ENCODE measurements at regions not wholly inside any gene's neighbourhood (a gene's known extent, or its start where the extent isn't known, plus 50 kb on each side); places are given as distances from the start of the nearest gene placed in this dataset.

DNA sequence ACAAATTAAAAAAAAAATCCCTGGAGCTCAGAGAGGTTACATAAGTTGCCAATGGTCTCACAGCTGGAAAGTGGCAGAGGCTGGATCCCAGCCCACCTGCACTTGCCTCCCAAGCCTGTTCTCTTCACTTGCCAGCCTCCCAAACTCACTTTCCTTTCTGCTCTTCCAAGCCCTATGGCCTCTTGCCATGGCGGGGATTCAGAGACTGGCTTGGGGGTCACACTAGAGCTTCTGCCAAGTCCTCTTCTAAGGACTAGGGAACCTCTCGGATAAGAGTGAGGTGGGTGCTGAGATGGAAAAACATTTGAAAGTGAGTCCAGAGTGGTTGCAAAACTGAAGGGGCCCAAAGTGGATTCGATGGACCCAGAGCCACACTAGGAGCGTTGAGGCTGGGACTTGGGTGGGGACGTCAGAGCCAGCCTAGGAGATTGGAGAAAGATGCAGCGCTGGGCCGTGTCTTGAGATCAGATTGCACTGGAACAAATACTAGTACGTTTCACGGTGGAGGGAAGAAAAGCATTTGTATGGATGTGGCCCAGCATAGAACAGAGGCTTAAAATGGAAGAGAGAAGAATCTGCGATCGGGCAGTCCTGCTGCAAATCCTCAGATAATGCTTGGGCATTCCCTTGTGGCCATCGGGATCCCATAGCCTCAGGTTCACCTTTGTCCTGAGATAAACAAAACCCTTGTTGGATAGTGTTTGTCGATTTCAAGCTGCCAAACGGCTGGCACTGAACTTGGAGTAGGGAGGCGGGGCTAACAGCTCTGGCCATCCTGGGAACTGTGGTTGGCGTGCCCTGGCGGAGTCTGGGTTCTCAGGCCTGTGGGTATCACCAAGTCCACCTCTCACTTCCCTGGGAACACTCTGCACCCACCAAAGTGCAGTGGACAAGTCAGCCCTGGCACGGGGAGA, 84.8 kb downstream of the ING1 start:
- ATAC-seq (ENCODE audit: low read depth in 2 of 2), result no peak
- Mint-ChIP-seq H3K4me3 (peak overlapping the region in 1 of 8 donors; percentile 33), H3K4me1 (peaks cover 4 to 7% (median 5%) of the 10 kb centered on the region in 3 donors), H3K9me3 (peaks cover 0 to 18% (median 15%) of the 10 kb centered on the region in 7 donors), H3K27me3 (peaks cover 54 to 71% (median 60%) of the 10 kb centered on the region in 3 donors), H3K27ac (no peak overlapping the region), H3K36me3 (peaks cover 0 to 18% of the 10 kb centered on the region in 2 donors)
- DNase-seq, result no peak

GRCh38 chr13:110799246-110800236, 86.0 kb downstream of the ING1 start:
- ATAC-seq (ENCODE audit: low read depth in 2 of 2), result no peak
- no peak for DNase-seq
- peak overlapping the region in 1 of 6 donors; percentile 89 for H3K27ac Mint-ChIP-seq
- H3K27me3 Mint-ChIP-seq, result peaks cover 60 to 70% (median 61%) of the 10 kb centered on the region in 3 donors
- peak overlapping the region in 1 of 8 donors; percentile 4 for H3K4me3 Mint-ChIP-seq
- peaks cover 4 to 7% (median 5%) of the 10 kb centered on the region in 3 donors for H3K4me1 Mint-ChIP-seq
- H3K36me3 Mint-ChIP-seq, result peaks cover 0 to 15% of the 10 kb centered on the region in 2 donors
- H3K9me3 Mint-ChIP-seq, result peaks cover 0 to 9% (median 7%) of the 10 kb centered on the region in 7 donors

GRCh38 chr13:110801044-110801443, 87.5 kb downstream of the ING1 start:
- H3K4me3 Mint-ChIP-seq, result no peak overlapping the region
- ATAC-seq (ENCODE audit: low read depth in 2 of 2) (no peak), DNase-seq (no peak)
- H3K27ac Mint-ChIP-seq, result peak overlapping the region in 1 of 6 donors; percentile 41
- H3K4me1 Mint-ChIP-seq, result peaks cover 4 to 7% (median 5%) of the 10 kb centered on the region in 3 donors
- H3K36me3 Mint-ChIP-seq, result peaks cover 0 to 10% of the 10 kb centered on the region in 2 donors
- H3K9me3 Mint-ChIP-seq, result peaks cover 0 to 1% (median 0%) of the 10 kb centered on the region in 7 donors
- H3K27me3 Mint-ChIP-seq, result peaks cover 52 to 72% (median 67%) of the 10 kb centered on the region in 3 donors

GRCh38 chr13:110802260-110802659, 88.8 kb downstream of the ING1 start:
- DNase-seq, result no peak
- ATAC-seq (ENCODE audit: low read depth in 2 of 2), result no peak
- Mint-ChIP-seq H3K27ac (no peak overlapping the region), H3K9me3 (no peaks in the 10 kb centered on the region), H3K4me3 (no peak overlapping the region), H3K36me3 (peaks cover 0 to 10% of the 10 kb centered on the region in 2 donors), H3K27me3 (peaks cover 45 to 72% (median 65%) of the 10 kb centered on the region in 3 donors), H3K4me1 (peaks cover 4 to 7% (median 5%) of the 10 kb centered on the region in 3 donors)

GRCh38 chr13:110806636-110807035, 93.1 kb downstream of the ING1 start:
- H3K36me3 Mint-ChIP-seq, result peaks cover 0 to 6% of the 10 kb centered on the region in 2 donors
- DNase-seq (no peak), ATAC-seq (ENCODE audit: low read depth in 2 of 2) (no peak)
- H3K27ac Mint-ChIP-seq, result no peak overlapping the region
- no peaks in the 10 kb centered on the region for H3K9me3 Mint-ChIP-seq
- peaks cover 43 to 67% (median 58%) of the 10 kb centered on the region in 3 donors for H3K27me3 Mint-ChIP-seq
- peaks cover 0 to 3% (median 0%) of the 10 kb centered on the region in 3 donors for H3K4me1 Mint-ChIP-seq
- H3K4me3 Mint-ChIP-seq, result no peak overlapping the region

DNA sequence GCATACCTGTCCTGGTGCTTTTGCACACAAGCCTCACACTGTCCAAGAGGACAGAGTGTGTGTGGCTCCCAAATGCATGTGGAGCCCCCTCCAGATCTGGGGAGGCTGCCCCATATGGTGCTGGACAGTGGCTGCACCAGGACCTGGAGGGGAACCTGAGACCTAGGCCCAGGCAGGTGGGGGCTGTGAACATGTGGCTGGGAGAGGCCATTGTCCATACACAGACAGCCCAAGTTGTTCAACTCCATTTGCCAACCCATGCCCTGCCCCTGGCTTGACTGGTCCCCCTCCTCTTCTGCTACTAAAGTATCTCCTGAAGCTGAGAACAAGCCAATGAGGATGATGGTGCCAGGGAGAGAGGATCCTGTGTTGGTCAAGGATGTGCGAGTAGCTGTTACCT, 94.0 kb downstream of the ING1 start:
- Mint-ChIP-seq H3K4me3 (no peak overlapping the region), H3K36me3 (peaks cover 0 to 6% of the 10 kb centered on the region in 2 donors), H3K27me3 (peaks cover 45 to 69% (median 63%) of the 10 kb centered on the region in 3 donors), H3K4me1 (peaks cover 0 to 9% (median 7%) of the 10 kb centered on the region in 3 donors), H3K27ac (no peak overlapping the region), H3K9me3 (no peaks in the 10 kb centered on the region)
- ATAC-seq (ENCODE audit: low read depth in 2 of 2) (no peak), DNase-seq (no peak)

DNA sequence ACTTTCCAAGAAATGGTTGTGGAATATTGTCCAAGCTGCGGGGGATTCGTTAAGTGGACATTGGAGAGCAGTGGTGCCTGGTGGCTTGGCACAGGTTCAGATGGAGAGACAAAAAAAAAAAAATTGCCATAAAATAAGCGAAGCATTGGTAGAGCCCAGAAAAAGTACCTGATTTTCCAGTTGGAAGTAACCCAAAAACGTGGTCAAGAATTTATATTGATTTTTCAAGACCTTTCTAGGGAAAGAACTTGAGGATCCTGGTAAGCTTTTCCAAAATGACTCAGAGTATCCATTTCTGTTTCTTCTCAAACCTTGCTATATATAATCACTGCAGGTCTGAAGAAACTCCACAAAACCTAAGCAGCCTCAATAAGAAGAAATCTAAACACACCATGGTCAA, 94.6 kb downstream of the ING1 start:
- H3K4me1 Mint-ChIP-seq, result peaks cover 0 to 11% (median 7%) of the 10 kb centered on the region in 3 donors
- no peaks in the 10 kb centered on the region for H3K9me3 Mint-ChIP-seq
- H3K27me3 Mint-ChIP-seq, result peaks cover 45 to 75% (median 69%) of the 10 kb centered on the region in 3 donors
- no peak for DNase-seq
- H3K27ac Mint-ChIP-seq, result no peak overlapping the region
- ATAC-seq (ENCODE audit: low read depth in 2 of 2), result no peak
- peaks cover 0 to 6% of the 10 kb centered on the region in 2 donors for H3K36me3 Mint-ChIP-seq
- peak overlapping the region in 1 of 8 donors; percentile 29 for H3K4me3 Mint-ChIP-seq

- Mint-ChIP-seq H3K27ac (no peak overlapping the region), H3K9me3 (no peaks in the 10 kb centered on the region), H3K4me3 (no peak overlapping the region), H3K36me3 (peaks cover 0 to 6% of the 10 kb centered on the region in 2 donors), H3K4me1 (peaks cover 0 to 11% (median 10%) of the 10 kb centered on the region in 3 donors), H3K27me3 (peaks cover 48 to 84% (median 84%) of the 10 kb centered on the region in 3 donors)
- ATAC-seq (ENCODE audit: low read depth in 2 of 2) (no peak), DNase-seq (no peak)
Measured at GRCh38 chr13:110809871-110810486, 96.5 kb downstream of the ING1 start.

- H3K9me3 Mint-ChIP-seq, result no peaks in the 10 kb centered on the region
- DNase-seq (no peak), ATAC-seq (ENCODE audit: low read depth in 2 of 2) (no peak)
- peaks cover 48 to 75% (median 72%) of the 10 kb centered on the region in 3 donors for H3K27me3 Mint-ChIP-seq
- H3K36me3 Mint-ChIP-seq, result peaks cover 0 to 6% of the 10 kb centered on the region in 2 donors
- peak overlapping the region in 3 of 8 donors; percentile 54 to 71 (median 60) for H3K4me3 Mint-ChIP-seq
- H3K4me1 Mint-ChIP-seq, result peaks cover 0 to 11% (median 10%) of the 10 kb centered on the region in 3 donors
- H3K27ac Mint-ChIP-seq, result no peak overlapping the region
Measured at GRCh38 chr13:110811008-110811720, 97.7 kb downstream of the ING1 start.

DNA sequence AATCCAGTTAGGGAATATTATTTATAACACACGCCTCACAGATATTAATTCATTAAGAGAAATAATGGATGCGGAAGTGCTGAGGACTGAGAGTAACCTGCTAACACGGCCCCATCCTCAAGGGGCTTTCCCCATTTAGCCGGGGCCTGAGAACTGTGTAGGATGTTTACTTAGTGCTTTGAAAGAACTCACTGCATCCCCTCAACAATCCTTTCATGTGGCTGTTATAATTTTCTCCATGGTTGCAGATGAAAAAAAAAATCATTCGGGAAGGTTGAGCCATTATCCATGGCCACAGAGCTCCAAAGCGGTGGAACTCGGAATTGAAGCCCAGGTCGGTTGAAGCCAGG, 98.2 kb downstream of the ING1 start:
- Mint-ChIP-seq H3K27me3 (peaks cover 48 to 69% (median 66%) of the 10 kb centered on the region in 3 donors), H3K4me3 (peak overlapping the region in 7 of 8 donors; percentile 25 to 71 (median 58))
- ATAC-seq (ENCODE audit: low read depth in 2 of 2), result peak; percentile 65 to 72

DNA sequence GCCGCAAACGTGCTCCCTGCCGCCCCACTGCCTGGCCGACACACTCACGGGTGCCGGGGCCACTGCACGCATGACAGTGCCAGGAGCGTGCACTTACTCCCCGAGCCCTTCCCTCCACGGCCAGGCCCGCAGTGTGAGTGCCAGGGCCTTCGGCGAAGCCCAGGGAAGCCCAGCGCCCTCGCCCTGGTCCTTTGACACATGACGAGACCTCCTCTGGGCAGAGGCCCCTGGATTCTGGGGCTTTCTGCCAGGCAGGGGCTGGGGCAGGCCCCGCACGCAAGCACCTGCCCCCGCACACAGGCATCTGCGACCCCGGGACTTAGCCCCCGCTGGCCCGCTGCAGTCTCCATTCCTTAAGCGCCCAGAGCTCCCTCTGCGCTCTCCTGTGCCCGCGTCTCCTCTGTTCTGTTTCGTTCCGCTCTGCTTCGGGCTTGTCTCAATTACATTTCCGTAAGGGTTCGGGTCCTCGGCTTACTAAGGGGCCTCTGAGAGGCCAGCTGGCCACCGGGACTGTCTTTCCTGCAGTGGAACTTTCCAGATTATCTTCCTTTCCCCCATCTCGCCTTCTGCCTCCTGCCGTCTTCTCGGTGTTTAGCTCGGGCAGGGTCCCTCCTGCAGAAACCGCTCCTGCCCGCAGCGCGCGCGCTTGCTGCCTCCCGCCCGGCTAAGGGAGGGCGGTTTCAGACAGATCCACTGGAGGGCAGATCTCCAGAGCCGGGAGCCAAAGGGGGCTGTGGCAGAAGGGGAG, 98.8 kb downstream of the ING1 start:
- Mint-ChIP-seq H3K27me3 (peaks cover 48 to 65% (median 61%) of the 10 kb centered on the region in 3 donors), H3K36me3 (peaks cover 0 to 6% of the 10 kb centered on the region in 2 donors), H3K27ac (peak overlapping the region in 2 of 6 donors; percentile 69 to 80), H3K9me3 (no peaks in the 10 kb centered on the region), H3K4me1 (peaks cover 0 to 11% (median 10%) of the 10 kb centered on the region in 3 donors), H3K4me3 (peak overlapping the region in 7 of 8 donors; percentile 56 to 79 (median 64))
- DNase-seq (no peak), ATAC-seq (ENCODE audit: low read depth in 2 of 2) (peak in 1 of 2 donors; percentile 25)

More for the DNA sequence above, 98.2 kb downstream of the ING1 start:
- Mint-ChIP-seq H3K9me3 (no peaks in the 10 kb centered on the region), H3K4me1 (peaks cover 0 to 11% (median 10%) of the 10 kb centered on the region in 3 donors), H3K27ac (no peak overlapping the region), H3K36me3 (peaks cover 0 to 6% of the 10 kb centered on the region in 2 donors)
- DNase-seq, result no peak
